22Rv1 (cell line): ENCODE measurements at regions not wholly inside any gene's neighbourhood (a gene's known extent, or its start where the extent isn't known, plus 50 kb on each side); places are given as distances from the start of the nearest gene placed in this dataset.

ENCODE experiments used
- CTCF ChIP-seq: fragments of 450-650 bp; IDR thresholded peaks from 2 replicates; pipeline ENCODE4 v1.5.1; 2017; ENCODE audit warnings: mild to moderate bottlenecking
- ZFX ChIP-seq: fragments of 450-650 bp; IDR thresholded peaks from 2 replicates; pipeline ENCODE4 v1.6.1; 2017; ENCODE audit warnings: antibody characterized with exemption, borderline replicate concordance

DNA sequence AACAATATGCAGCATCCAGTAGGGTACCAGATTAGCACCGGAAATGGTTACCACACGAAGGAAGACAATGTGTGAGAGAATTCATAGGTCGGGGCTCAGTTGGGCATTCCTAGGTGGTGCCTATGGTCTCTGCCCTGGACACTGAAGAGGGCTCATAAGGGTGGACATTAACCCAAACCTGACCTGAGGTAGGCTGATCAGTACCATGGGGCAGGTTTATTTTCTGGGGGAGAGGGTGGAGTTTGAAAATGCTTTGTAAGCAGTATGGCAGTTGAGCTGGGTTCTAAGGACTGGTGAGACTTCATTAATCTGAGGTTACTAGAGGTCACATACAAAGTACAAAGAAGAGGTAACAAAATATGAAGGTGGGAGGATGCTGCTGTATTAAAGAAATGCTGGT, 68.4 kb downstream of the RPL22L1 start:
- no peak for TF ChIP-seq CTCF
- TF ChIP-seq ZFX, result no peak
